Activated CD8-positive, alpha-beta T cell treated with anti-CD3 and anti-CD28 coated beads for 36 hours (primary cell): ENCODE measurements at regions not wholly inside any gene's neighbourhood (a gene's known extent, or its start where the extent isn't known, plus 50 kb on each side); places are given as distances from the start of the nearest gene placed in this dataset.

Experiments used
- ATAC-seq: fragments of 200-7000 bp; cut with Tn5 transposase; one replicate; pipeline ENCODE4 v1.10.0; 2021; ENCODE audit warnings: mild to moderate bottlenecking, moderate library complexity
- CTCF ChIA-PET: fragments of 350-600 bp; sonication (Branson Sonifier 250); formaldehyde crosslinking; loops from one replicate; lab custom pipeline; 2021; ENCODE audit warnings: antibody characterized with exemption; lab: Charles Lee
- POLR2A ChIA-PET: fragments of 350-600 bp; sonication (Branson Sonifier 250); formaldehyde crosslinking; loops from one replicate; lab custom pipeline; 2021; ENCODE audit warnings: antibody characterized with exemption; lab: Charles Lee
- DNase-seq: peaks from one replicate; pipeline ENCODE4 v3.0.0-alpha.2; 2020
- H3K27ac Mint-ChIP-seq: one replicate; pipeline ENCODE4 v1.8.0; 2021; ENCODE audit warnings: mild to moderate bottlenecking, mixed read lengths
- H3K27me3 Mint-ChIP-seq: one replicate; pipeline ENCODE4 v1.8.0; 2021; ENCODE audit warnings: mixed read lengths
- H3K36me3 Mint-ChIP-seq: one replicate; pipeline ENCODE4 v1.8.0; 2021; ENCODE audit warnings: low read depth, mixed read lengths
- H3K4me1 Mint-ChIP-seq: one replicate; pipeline ENCODE4 v1.8.0; 2021; ENCODE audit warnings: low read depth, mixed read lengths
- H3K4me3 Mint-ChIP-seq: one replicate; pipeline ENCODE4 v1.8.0; 2021; ENCODE audit warnings: mild to moderate bottlenecking, moderate library complexity, mixed read lengths
- H3K9me3 Mint-ChIP-seq: one replicate; pipeline ENCODE4 v1.8.0; 2021; ENCODE audit warnings: mixed read lengths
- CTCF ChIP-seq: fragments of 200-600 bp; IDR thresholded peaks from one replicate; pipeline ENCODE4 v1.8.0; 2022; ENCODE audit warnings: antibody characterized with exemption, mild to moderate bottlenecking
- intact Hi-C: fragments of 100-400 bp; cut with micrococcal nuclease; formaldehyde crosslinking; loops from one replicate; pipeline ENCODE4 v1.10.0; 2022

- H3K27me3 Mint-ChIP-seq = no peaks in the 10 kb centered on the region
- no peaks in the 10 kb centered on the region for H3K36me3 Mint-ChIP-seq
- H3K4me1 Mint-ChIP-seq = no peaks in the 10 kb centered on the region
- no peak for ATAC-seq
- intact Hi-C loops = no loop called here
- ChIA-PET CTCF (no interaction called here), POLR2A (no interaction called here)
- H3K27ac Mint-ChIP-seq = no peak overlapping the region
- no peak for TF ChIP-seq CTCF
- H3K9me3 Mint-ChIP-seq = peaks cover 23% of the 10 kb centered on the region
- DNase-seq = no peak
- no peak overlapping the region for H3K4me3 Mint-ChIP-seq
Measured at GRCh38 chr2:122929347-122929746, 1095.7 kb upstream of the CNTNAP5 start.

GRCh38 chr2:122935506-122935905, 1089.6 kb upstream of the CNTNAP5 start:
- POLR2A ChIA-PET = no interaction called here

GRCh38 chr2:122939796-122940195, 1085.3 kb upstream of the CNTNAP5 start:
- no peak for DNase-seq
- no peaks in the 10 kb centered on the region for H3K4me1 Mint-ChIP-seq
- ATAC-seq = no peak
- no peak for TF ChIP-seq CTCF
- peaks cover 10% of the 10 kb centered on the region for H3K9me3 Mint-ChIP-seq
- no peak overlapping the region for H3K27ac Mint-ChIP-seq
- CTCF ChIA-PET = interaction anchor here (1.0 kb wide), 1 partner anchor 9 kb away, joined by 3 read pairs; no protein-coding TSS in a partner anchor
- H3K4me3 Mint-ChIP-seq = no peak overlapping the region
- no peaks in the 10 kb centered on the region for H3K36me3 Mint-ChIP-seq
- intact Hi-C loops = no loop called here
- H3K27me3 Mint-ChIP-seq = no peaks in the 10 kb centered on the region
- POLR2A ChIA-PET = no interaction called here

More at GRCh38 chr2:122935506-122935905, 1089.6 kb upstream of the CNTNAP5 start:
- intact Hi-C loops = no loop called here
- no peak overlapping the region for H3K4me3 Mint-ChIP-seq
- no peak overlapping the region for H3K27ac Mint-ChIP-seq
- H3K9me3 Mint-ChIP-seq = peaks cover 10% of the 10 kb centered on the region
- DNase-seq (no peak), ATAC-seq (no peak)
- H3K27me3 Mint-ChIP-seq = no peaks in the 10 kb centered on the region
- H3K4me1 Mint-ChIP-seq = no peaks in the 10 kb centered on the region
- no peaks in the 10 kb centered on the region for H3K36me3 Mint-ChIP-seq
- CTCF ChIA-PET = no interaction called here
- no peak for TF ChIP-seq CTCF

GRCh38 chr2:122949523-122949922, 1075.6 kb upstream of the CNTNAP5 start:
- no peak for TF ChIP-seq CTCF
- ChIA-PET POLR2A (no interaction called here), CTCF (no interaction called here)
- peaks cover 9% of the 10 kb centered on the region for H3K9me3 Mint-ChIP-seq
- H3K36me3 Mint-ChIP-seq = no peaks in the 10 kb centered on the region
- ATAC-seq (no peak), DNase-seq (no peak)
- no peaks in the 10 kb centered on the region for H3K4me1 Mint-ChIP-seq
- H3K27ac Mint-ChIP-seq = no peak overlapping the region
- no peak overlapping the region for H3K4me3 Mint-ChIP-seq
- H3K27me3 Mint-ChIP-seq = no peaks in the 10 kb centered on the region
- intact Hi-C loops = no loop called here

- H3K36me3 Mint-ChIP-seq = no peaks in the 10 kb centered on the region
- POLR2A ChIA-PET = no interaction called here
- H3K9me3 Mint-ChIP-seq = peaks cover 7% of the 10 kb centered on the region
- TF ChIP-seq CTCF = no peak
- ATAC-seq (no peak), DNase-seq (no peak)
- no peaks in the 10 kb centered on the region for H3K4me1 Mint-ChIP-seq
- intact Hi-C loops = no loop called here
- H3K4me3 Mint-ChIP-seq = no peak overlapping the region
- H3K27me3 Mint-ChIP-seq = no peaks in the 10 kb centered on the region
- CTCF ChIA-PET = no interaction called here
- no peak overlapping the region for H3K27ac Mint-ChIP-seq
Measured at GRCh38 chr2:122955776-122956175, 1069.3 kb upstream of the CNTNAP5 start.
